ENCODE measurements at regions not wholly inside any gene's neighbourhood (a gene's known extent, or its start where the extent isn't known, plus 50 kb on each side); places are given as distances from the start of the nearest gene placed in this dataset.
A peak's percentile ranks its signal among the peaks of the same experiment; 100 is the strongest.

GRCh38 chr12:24496755-24497154 is 452.1 kb downstream of the BCAT1 start:
- H2AK5ac ChIP-seq (ENCODE audit: low read depth, low read length), result no peak overlapping the region
- TF ChIP-seq CEBPB (IDR thresholded peaks at IDR 0.05; ENCODE audit: low read depth, low read length) (no peak), FOS (IDR thresholded peaks at IDR 0.05; ENCODE audit: low read depth, low read length) (no peak), MXI1 (IDR thresholded peaks at IDR 0.05; ENCODE audit: borderline replicate concordance, low read depth, low read length) (no peak), RAD21 (IDR thresholded peaks at IDR 0.05; ENCODE audit: low read length) (no peak), MAFK (IDR thresholded peaks at IDR 0.05; ENCODE audit: low read depth, low read length) (no peak), RFX5 (IDR thresholded peaks at IDR 0.05; ENCODE audit: low read depth, low read length) (no peak), BHLHE40 (IDR thresholded peaks at IDR 0.05; ENCODE audit: low read depth, low read length) (no peak), ELK1 (IDR thresholded peaks at IDR 0.05; ENCODE audit: borderline replicate concordance, low read depth, low read length) (no peak), RCOR1 (IDR thresholded peaks at IDR 0.05; ENCODE audit: insufficient replicate concordance, low read length) (no peak), USF2 (IDR thresholded peaks at IDR 0.05; ENCODE audit: low read depth, low read length) (no peak), CTCF (conservative IDR thresholded peaks at IDR 0.05; ENCODE audit: low read depth, low read length) (no peak), NFE2L2 (IDR thresholded peaks at IDR 0.05; ENCODE audit: low read depth, low read length) (no peak), CHD1 (IDR thresholded peaks at IDR 0.05; ENCODE audit: low read depth, low read length) (no peak)
- H3K56ac ChIP-seq (ENCODE audit: extremely low read depth, insufficient read depth, low read length), result no peak overlapping the region
- intact Hi-C loops (cut with micrococcal nuclease), result loop anchor here (1.0 kb wide), 1 partner anchor 9 kb away; no protein-coding TSS in a partner anchor
- no peak overlapping the region for H3K9ac ChIP-seq (ENCODE audit: low read depth, low read length)
- in situ Hi-C loops (cut with MboI; ENCODE audit: low sequenced_read_pairs), result no loop called here
- dilution Hi-C loops (cut with HindIII; ENCODE audit: low sequenced_read_pairs, unreplicated experiment), result no loop called here
- H3K4me3 ChIP-seq (ENCODE audit: insufficient read depth, low read depth, low read length), result no peak overlapping the region
- no peak overlapping the region for H2BK5ac ChIP-seq (ENCODE audit: low read depth, low read length, poor library complexity, severe bottlenecking)
- peaks cover 14 to 41% of the 10 kb centered on the region in 2 experiments for H3K79me1 ChIP-seq (ENCODE audit: low read depth in 1 of 2, low read length in 2 of 2)
- no peaks in the 10 kb centered on the region for H3K36me3 ChIP-seq (ENCODE audit: control insufficient read depth, insufficient read depth, low read length)
- H2AFZ ChIP-seq (replicated peaks; ENCODE audit: low read length, poor library complexity), result no peak overlapping the region
- H3K23ac ChIP-seq (ENCODE audit: low read depth, low read length), result no peak overlapping the region
- DNase-seq (peak; percentile 80), ATAC-seq (ENCODE audit: low read depth) (peak; percentile 63)
- peaks cover 9% of the 10 kb centered on the region for H3K9me1 ChIP-seq (ENCODE audit: insufficient read depth, low read length)
- no peaks in the 10 kb centered on the region for H3K27me3 ChIP-seq (ENCODE audit: control insufficient read depth, insufficient read depth, low read length)
- no peak overlapping the region for H2BK15ac ChIP-seq (ENCODE audit: low read depth, low read length)
- no TSS peak for BruUV-seq (replicated peaks)
- H4K20me1 ChIP-seq (ENCODE audit: insufficient read depth, low read length), result no peaks in the 10 kb centered on the region
- H4K8ac ChIP-seq (ENCODE audit: low read depth in 2 of 2, low read length in 2 of 2), result no peak overlapping the region
- no peak overlapping the region for H3K4ac ChIP-seq (ENCODE audit: low read depth, low read length)
- no peak overlapping the region for H3K27ac ChIP-seq (ENCODE audit: insufficient read depth, low read length)
- peaks cover 16% of the 10 kb centered on the region for H3K4me1 ChIP-seq (ENCODE audit: control insufficient read depth, insufficient read depth, low read length)
- ChIA-PET POLR2A (ENCODE audit: unreplicated experiment) (no interaction called here), CTCF (interaction anchor here (0.6 kb wide), 1 partner anchor 99 kb away, joined by 3 read pairs; no protein-coding TSS in a partner anchor)
- H2AK9ac ChIP-seq (replicated peaks; ENCODE audit: low read depth, low read length, poor library complexity), result no peak overlapping the region
- no peak overlapping the region for H2BK20ac ChIP-seq (ENCODE audit: low read depth, low read length)
- no peak overlapping the region for H4K91ac ChIP-seq (ENCODE audit: insufficient read depth, low read depth, low read length)
- WGBS, 2 experiments (ENCODE audit: extremely low coverage in 2 of 2, insufficient read length in 1 of 2), result no CpG with 5 or more reads among the region's 1 CpG
- H4K5ac ChIP-seq (ENCODE audit: low read depth, low read length), result no peak overlapping the region
- no peak overlapping the region for H2BK120ac ChIP-seq (ENCODE audit: low read depth, low read length)
- H3K14ac ChIP-seq (replicated peaks; ENCODE audit: low read depth, low read length), result no peak overlapping the region
- H3K9me3 ChIP-seq (ENCODE audit: control insufficient read depth, insufficient read depth, low read length), result no peaks in the 10 kb centered on the region
- no peak overlapping the region for H3K18ac ChIP-seq (ENCODE audit: low read depth, low read length)
- peak overlapping the region; percentile 12 for H3K4me2 ChIP-seq (ENCODE audit: low read depth, low read length)

Measured in IMR-90 (cell line).